SK-N-SH treated with all-trans-retinoic acid at 6 μM for 48 hours (cell line): ENCODE measurements at regions not wholly inside any gene's neighbourhood (a gene's known extent, or its start where the extent isn't known, plus 50 kb on each side); places are given as distances from the start of the nearest gene placed in this dataset.
"Not testable (repeated sequence)": the region's sequence is repeated elsewhere in the genome, so short reads cannot be mapped to it uniquely, and the experiment has no call there.

Source experiments
- OSR1 ChIP-seq: fragments of 250-450 bp; sonication (Bioruptor Pico); IDR thresholded peaks from 2 replicates; pipeline ENCODE4 v1.8.0; 2022; ENCODE audit warnings: moderate library complexity, mild to moderate bottlenecking, inconsistent platforms
- PPARA ChIP-seq: fragments of 250-450 bp; sonication (Bioruptor Pico); IDR thresholded peaks from 2 replicates; pipeline ENCODE4 v1.5.0; 2020; ENCODE audit warnings: mild to moderate bottlenecking, borderline replicate concordance
- RARB ChIP-seq: fragments of 250-450 bp; sonication (Bioruptor Pico); IDR thresholded peaks from 2 replicates; pipeline ENCODE4 v1.8.0; 2021; ENCODE audit warnings: mild to moderate bottlenecking, moderate library complexity
- ZNF70 ChIP-seq: fragments of 450-650 bp; formaldehyde crosslinking; IDR thresholded peaks from 2 replicates; pipeline ENCODE4 v1.5.0; 2020; ENCODE audit warnings: mild to moderate bottlenecking, moderate library complexity
- ZNF8 ChIP-seq: fragments of 450-650 bp; formaldehyde crosslinking; IDR thresholded peaks from 2 replicates; pipeline ENCODE4 v1.5.0; 2020; ENCODE audit warnings: mild to moderate bottlenecking, moderate library complexity
- TF ChIP-seq, protein P1 (sequence below): fragments of 250-450 bp; sonication (Bioruptor Pico); IDR thresholded peaks from 2 replicates; pipeline ENCODE4 v1.5.0; 2020; ENCODE audit warnings: mild to moderate bottlenecking, moderate library complexity

DNA sequence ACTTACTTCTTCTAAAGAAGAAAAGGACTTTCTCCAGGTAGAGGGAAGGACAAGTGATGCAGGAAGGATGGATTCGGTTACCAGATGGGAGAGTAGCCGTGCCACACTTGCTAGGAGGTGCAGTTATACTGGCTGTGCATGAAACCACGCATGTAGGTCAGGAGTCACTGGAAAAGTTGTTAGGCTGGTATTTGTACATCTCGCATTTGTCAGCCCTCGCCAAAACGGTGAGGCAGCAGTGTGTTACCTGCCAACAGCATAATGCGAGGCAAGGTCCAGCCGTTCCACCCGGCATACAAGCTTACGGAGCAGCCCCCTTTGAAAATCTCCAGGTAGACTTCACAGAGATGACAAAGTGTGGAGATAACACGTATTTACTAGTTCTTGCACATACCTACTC is 74.5 kb downstream of the DAPL1 start:
- not testable (repeated sequence) for TF ChIP-seq ZNF8 (CRISPR knock-in tag); OSR1; RARB; PPARA; ZNF70
- TF ChIP-seq, protein P1, sequence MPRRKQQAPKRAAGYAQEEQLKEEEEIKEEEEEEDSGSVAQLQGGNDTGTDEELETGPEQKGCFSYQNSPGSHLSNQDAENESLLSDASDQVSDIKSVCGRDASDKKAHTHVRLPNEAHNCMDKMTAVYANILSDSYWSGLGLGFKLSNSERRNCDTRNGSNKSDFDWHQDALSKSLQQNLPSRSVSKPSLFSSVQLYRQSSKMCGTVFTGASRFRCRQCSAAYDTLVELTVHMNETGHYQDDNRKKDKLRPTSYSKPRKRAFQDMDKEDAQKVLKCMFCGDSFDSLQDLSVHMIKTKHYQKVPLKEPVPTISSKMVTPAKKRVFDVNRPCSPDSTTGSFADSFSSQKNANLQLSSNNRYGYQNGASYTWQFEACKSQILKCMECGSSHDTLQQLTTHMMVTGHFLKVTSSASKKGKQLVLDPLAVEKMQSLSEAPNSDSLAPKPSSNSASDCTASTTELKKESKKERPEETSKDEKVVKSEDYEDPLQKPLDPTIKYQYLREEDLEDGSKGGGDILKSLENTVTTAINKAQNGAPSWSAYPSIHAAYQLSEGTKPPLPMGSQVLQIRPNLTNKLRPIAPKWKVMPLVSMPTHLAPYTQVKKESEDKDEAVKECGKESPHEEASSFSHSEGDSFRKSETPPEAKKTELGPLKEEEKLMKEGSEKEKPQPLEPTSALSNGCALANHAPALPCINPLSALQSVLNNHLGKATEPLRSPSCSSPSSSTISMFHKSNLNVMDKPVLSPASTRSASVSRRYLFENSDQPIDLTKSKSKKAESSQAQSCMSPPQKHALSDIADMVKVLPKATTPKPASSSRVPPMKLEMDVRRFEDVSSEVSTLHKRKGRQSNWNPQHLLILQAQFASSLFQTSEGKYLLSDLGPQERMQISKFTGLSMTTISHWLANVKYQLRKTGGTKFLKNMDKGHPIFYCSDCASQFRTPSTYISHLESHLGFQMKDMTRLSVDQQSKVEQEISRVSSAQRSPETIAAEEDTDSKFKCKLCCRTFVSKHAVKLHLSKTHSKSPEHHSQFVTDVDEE (CRISPR knock-in tag), result not testable (repeated sequence)
